Fibroblast of peridontal ligament (primary cell): ENCODE measurements at regions not wholly inside any gene's neighbourhood (a gene's known extent, or its start where the extent isn't known, plus 50 kb on each side); places are given as distances from the start of the nearest gene placed in this dataset.

ENCODE experiments used
- DNase-seq: peaks from one replicate; pipeline ENCODE4 v3.0.0-alpha.2; 2010; ENCODE audit errors: extremely low read depth

DNA sequence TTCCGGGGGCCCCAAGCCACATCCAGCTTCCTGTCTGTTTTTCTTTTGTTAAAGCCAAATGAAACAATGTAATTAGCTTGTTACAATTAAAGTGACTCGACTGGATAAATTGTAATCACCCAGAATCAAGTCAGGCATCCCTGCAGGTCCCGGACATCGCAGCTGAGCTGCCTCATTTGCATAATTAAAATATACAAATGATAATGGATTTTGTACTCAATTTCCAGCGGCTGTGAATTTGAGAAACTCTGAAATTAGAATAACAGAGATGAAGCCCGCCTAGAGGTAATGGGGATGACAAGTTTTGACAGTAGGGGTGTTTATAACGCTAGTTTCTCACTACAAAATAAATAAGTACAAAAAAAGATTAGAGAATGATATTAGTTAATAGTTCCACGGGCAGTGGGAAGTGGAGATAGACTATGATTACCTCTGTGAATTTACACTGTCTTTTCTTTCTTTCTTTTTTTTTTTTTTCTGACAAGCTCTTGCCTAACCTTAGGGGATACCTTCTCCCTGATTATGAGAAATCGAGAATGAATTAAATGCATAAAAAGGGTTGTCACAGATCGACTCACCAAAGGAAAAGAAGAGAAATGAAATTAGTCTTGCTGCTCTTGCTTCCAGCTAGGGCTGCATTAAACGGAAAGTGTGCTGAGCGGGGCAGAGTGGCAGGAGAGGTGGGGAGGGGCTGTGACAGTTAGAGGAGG, 82.6 kb upstream of the SKOR2 start:
- DNase-seq, result no peak

DNA sequence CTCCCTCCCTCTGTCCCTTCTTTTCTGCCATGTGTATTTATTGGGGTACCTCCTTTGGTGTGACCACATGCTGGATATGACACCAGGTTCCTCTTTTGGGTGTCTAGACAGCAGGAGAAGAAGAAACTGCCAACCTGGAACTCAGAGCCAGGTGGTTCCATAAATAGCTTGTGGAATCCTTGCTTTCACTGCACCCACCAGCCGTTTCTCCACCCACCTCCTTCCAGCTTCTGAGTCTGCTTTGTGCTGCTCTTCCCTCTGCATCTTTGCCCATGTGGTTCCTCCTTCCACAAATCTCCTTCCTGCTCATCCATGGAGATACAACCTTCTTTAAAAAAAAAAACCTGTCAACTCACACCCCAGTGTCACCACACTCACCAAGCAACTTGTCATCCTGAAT, 80.2 kb upstream of the SKOR2 start:
- DNase-seq, result no peak

DNA sequence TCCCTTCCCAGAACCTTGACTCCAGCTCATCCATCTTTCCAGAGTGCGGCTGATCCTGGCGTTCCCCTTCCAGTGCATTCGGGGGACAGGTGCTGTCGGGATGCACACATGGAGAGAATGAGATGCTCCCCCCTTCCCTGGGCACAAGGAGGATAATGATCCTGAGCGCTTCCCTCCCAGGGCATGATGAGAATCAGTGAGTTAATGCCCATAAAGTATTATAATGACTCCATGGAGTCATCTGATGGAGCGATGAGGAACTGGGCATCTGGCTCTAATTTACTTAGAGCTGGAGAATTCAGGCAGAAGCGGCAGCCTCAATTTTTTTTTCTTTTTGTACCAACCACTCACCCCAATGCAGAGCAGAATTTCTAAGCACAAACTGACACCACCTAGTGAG, 79.6 kb upstream of the SKOR2 start:
- no peak for DNase-seq

DNA sequence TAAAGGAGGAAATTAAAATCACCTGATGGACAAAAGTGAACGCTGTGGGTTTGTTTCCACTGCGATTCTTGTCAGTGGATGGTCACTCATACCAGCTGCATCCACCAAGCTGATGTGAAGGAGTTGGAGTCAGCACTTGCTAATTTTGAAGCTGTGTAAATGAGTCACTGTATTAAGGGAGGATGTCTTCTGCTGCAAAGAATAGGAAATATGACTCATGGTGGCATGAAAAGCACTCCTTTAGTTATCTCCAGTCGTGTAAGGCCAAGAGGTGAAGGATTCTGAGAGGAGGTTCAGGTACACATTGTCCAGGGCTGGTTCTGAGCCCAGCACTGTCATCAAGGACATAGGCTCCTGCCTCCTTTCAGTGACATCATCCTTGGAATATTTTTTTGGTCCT, 71.7 kb upstream of the SKOR2 start:
- DNase-seq, result no peak

DNA sequence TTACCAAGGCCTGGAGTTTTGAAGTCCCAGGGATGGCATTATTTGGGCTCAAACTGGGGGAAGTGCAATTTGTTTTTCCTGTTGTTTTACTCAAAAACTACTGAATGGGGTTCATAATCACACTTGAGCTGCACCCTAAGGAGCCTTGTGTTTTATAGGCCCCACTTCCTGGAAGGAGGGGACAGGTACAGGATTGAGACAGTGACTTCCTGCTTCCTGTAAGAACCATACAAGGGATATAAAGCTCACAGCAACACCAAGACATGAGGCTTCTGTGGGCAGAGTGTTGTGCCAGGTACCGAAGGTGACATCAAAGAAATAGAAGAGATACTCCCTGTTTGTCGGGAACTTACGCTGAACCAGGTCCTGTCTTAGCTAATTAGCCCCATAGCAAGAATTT, 70.4 kb upstream of the SKOR2 start:
- DNase-seq, result no peak

DNA sequence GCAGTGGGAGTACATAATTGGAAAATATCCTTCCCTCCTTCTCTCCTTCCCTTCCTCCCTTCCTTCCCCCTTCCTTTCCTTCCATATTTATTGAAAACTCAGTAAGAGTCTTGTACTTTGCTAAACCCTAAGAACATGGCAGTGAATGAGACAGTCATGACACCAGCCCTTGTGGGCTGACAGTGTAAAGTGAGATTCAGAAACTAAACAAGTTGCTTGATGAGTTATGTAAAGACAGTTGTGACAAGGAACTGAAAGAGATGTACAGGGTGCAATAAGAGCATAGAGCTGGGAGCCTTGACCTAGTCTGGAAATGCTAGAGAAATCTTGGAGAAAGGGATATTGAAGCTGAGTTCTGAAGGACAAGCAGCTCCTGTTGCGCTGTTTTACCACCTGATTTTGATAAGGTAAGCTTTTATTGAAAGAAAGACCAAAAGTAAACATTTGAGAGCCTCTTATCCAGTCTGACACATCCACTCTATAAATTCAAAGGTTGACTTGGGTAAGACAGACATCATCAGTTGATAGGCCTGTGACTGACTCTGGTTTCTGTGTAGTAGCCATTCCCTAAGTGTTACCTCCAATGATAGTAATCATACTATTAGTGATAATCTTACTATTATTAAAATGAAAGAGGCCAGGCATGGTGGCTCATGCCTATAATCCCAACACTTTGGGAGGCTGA, 66.5 kb upstream of the SKOR2 start:
- no peak for DNase-seq

DNA sequence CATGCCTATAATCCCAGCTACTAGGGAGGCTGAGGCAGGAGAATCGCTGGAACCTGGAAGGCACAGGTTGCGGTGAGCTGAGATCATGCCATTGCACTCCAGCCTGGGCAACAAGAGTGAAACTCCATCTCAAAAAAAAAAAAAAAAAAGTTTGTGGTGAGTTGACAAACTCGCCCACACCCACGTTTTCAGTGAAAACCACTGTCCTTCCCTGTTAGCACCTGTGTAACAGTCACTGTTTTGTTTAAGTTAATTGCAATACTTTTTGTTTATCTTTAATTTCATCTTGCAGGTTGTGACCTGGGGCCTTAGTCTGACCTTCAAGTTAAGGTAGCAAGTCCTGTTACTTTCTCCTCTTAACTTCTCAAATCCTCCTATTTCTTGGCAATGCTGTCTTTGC, 65.5 kb upstream of the SKOR2 start:
- DNase-seq, result no peak

DNA sequence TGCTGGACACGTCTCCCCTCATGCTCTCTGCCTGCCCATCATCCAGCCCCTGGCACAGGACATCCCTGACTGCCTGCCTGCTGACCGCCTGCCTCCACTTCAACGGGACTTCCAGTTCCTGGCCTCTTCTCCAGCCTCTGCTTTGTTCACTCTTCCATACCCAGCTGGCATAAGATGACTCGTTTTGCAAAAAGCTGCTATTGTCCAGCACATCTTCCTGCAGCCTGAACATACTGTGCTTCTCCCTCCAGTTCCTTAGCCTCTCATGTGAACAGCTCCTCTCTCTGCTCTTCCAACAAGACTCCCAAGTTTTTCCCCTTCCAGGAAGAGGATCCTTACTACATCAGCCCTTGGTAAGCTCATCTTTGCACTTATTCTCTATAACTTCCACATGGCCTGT, 62.4 kb upstream of the SKOR2 start:
- no peak for DNase-seq

DNA sequence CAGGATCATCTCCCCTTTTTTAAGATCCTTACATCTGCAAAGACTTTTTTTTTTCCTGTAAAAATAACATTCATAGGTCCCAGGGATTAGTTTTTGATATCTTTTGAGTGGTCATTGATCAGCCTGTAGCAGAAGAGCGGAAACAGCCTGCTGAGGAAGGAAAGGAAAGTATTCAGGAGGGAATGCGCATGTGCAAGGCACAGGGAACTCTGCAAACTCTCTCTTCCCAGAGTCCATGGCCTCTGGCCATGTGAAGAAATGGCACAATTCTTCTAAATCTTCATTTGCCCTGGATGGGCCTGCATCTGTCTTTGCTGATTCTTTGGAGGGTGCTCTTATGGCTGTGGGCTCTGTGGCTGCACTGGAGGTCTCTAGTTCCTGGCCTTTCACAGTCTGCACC, 60.1 kb upstream of the SKOR2 start:
- no peak for DNase-seq
